ENCODE measurements at regions not wholly inside any gene's neighbourhood (a gene's known extent, or its start where the extent isn't known, plus 50 kb on each side); places are given as distances from the start of the nearest gene placed in this dataset.

DNA sequence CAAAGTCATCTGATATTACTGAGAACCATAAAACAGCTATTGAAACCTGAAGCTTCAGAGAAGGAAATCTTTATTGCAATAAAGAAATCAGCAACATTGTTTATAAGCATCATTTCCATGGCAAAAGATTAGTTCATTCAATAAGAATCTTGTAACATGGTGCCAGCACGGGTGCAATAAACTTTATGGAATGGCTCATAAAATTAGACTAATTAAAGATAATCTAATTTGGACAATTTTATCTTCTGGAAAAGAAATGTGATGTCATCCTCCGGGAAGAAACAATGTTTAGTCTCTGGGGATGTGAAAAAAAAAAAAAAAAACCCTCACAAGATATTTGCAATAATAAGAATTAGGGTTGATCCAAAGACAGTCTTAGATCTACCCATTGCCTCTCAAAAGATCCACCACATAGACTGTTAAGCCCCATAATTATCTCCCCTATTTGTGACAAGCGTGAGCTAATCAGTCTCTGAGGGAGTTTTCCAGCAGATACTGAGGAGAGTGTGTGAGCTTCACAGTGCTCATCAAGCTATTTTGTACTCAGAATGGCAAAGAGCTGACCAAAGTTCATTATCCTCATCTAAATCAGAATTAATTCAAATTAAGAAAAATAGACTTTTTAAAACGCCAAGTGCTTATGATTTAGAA is 297.0 kb upstream of the EDNRB start:
- no peaks in the 10 kb centered on the region for H3K36me3 Mint-ChIP-seq
- H3K27ac Mint-ChIP-seq: no peak overlapping the region
- no peaks in the 10 kb centered on the region for H3K9me3 Mint-ChIP-seq
- DNase-seq (ENCODE audit: low spot score in 2 of 2): no peak
- ATAC-seq: no peak

- no peaks in the 10 kb centered on the region for H3K36me3 Mint-ChIP-seq
These were observed 282.8 kb upstream of the EDNRB start for GRCh38 chr13:78201411-78201810.

GRCh38 chr13:78198821-78199220 is 280.2 kb upstream of the EDNRB start:
- Mint-ChIP-seq H3K9me3 (no peaks in the 10 kb centered on the region), H3K27ac (no peak overlapping the region), H3K36me3 (no peaks in the 10 kb centered on the region)
- DNase-seq (ENCODE audit: low spot score in 2 of 2) (no peak), ATAC-seq (no peak)

More at GRCh38 chr13:78201411-78201810, 282.8 kb upstream of the EDNRB start:
- Mint-ChIP-seq H3K9me3 (no peaks in the 10 kb centered on the region), H3K27ac (no peak overlapping the region)
- ATAC-seq (no peak), DNase-seq (ENCODE audit: low spot score in 2 of 2) (no peak)

DNA sequence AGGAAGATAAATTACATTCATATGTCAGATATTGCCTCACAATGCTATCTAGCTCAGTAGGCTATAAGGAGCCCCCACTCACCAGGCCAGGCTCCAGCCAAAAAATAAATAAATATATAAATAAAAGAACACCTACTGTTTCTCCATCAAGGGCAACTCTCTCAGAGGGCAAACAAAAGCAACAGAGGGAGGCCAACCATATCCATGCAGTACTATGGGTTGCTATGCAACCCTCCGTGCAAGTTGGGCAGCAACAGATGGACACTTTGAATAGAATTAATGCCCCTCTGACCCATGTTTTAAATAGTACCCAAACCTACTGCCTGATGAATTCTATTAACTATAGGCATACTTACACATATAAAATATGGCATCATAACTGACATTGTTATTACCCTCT is 279.8 kb upstream of the EDNRB start:
- Mint-ChIP-seq H3K9me3 (no peaks in the 10 kb centered on the region), H3K36me3 (no peaks in the 10 kb centered on the region), H3K27ac (no peak overlapping the region)
- DNase-seq (ENCODE audit: low spot score in 2 of 2): no peak
- ATAC-seq: no peak

DNA sequence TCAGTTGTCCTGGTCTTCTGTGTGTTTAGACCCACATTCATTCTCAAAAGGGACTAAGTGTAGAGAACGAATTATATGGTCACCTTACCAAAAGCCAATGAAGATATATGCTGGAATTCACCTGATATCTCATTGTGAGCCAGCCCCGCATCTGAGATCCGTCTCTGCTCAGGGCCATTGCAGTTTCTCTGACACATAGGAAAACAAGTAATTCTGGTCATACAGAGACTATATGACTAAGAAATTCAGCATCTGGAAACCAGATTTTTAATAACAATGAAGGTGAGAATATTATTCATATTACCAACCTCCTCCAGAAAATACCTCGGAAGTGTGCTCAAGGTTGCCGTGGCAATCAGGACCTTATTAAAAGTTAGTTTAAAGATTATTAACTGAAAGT is 278.6 kb upstream of the EDNRB start:
- ATAC-seq (no peak), DNase-seq (ENCODE audit: low spot score in 2 of 2) (no peak)
- H3K9me3 Mint-ChIP-seq: no peaks in the 10 kb centered on the region

DNA sequence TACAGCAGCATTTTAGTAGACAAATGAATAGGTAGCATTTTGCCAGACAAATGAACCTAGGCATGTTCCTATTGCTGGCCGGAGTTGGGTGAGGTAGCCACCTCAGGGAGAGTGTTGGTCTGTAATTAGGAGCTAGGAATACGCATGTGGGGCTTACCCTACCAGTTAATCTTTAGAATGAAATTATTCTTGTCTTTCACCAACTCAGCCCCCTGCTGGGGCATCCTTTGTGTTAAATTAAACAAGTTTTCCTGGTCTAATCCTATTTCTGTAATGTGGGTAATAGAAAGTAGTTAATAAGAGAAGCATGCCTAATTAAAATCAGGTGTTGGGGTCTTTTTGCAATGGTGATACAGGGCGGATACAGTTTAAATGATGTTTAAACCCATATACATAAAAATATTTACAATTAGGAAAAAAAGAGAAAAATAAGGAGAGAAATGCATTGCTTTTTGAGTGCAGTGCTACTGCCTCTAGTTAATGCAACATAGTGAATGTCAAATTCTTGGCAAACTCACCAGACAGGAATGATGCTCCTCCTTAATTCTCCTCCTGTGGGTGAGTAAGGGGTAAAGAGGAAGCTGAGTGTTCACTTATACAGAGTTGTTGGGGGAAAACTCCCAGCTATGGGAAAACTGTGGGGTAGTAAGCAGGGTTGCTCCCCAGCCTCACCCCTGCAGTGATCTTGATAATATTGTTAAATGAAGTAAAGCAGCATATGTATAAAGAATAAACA is 276.4 kb upstream of the EDNRB start:
- DNase-seq (ENCODE audit: low spot score in 2 of 2): no peak

More for the DNA sequence above, 278.6 kb upstream of the EDNRB start:
- Mint-ChIP-seq H3K27ac (no peak overlapping the region), H3K36me3 (no peaks in the 10 kb centered on the region)

DNA sequence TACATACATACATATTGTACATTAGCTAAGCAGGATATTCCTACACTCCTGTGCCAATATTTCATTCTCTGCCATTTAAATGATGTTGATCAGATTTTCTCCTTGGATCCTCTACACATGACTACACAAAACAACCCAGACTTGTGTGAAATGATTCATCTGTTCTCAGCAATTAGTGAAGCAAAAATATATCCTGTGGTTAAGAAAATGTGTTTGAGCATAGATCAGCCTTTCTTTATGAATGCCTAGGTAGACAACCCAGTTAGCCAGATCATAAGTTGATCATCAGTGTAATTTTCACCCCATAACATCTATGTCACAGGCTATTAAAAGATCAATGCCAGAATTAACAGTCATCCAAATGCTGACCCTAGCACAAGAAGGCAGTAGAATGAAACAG is 275.2 kb upstream of the EDNRB start:
- no peak for ATAC-seq
- Mint-ChIP-seq H3K27ac (no peak overlapping the region), H3K9me3 (no peaks in the 10 kb centered on the region), H3K36me3 (no peaks in the 10 kb centered on the region)
- DNase-seq (ENCODE audit: low spot score in 2 of 2): no peak

More for the DNA sequence above, 276.4 kb upstream of the EDNRB start:
- no peak for ATAC-seq
- Mint-ChIP-seq H3K9me3 (no peaks in the 10 kb centered on the region), H3K27ac (no peak overlapping the region), H3K36me3 (no peaks in the 10 kb centered on the region)

DNA sequence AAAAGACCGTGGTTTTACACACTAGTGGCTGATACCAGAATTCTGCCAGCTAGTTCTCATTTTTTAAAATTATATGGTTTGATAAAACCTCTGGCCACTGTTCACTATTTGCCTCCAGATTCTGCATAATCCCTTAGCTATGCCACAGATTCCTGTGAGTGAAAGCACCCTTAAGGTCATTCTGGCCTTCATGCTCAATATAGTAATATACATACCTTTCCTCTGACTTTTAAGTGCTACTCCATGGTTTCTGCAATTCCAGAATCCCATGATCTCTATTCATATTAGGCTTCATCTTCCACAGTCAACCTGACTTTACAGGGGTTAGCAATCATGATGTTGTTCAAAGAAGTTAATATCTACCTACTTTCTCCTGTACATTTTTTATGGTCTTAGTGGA is 274.1 kb upstream of the EDNRB start:
- DNase-seq (ENCODE audit: low spot score in 2 of 2) (no peak), ATAC-seq (no peak)
- no peak overlapping the region for H3K27ac Mint-ChIP-seq
- no peaks in the 10 kb centered on the region for H3K36me3 Mint-ChIP-seq
- no peaks in the 10 kb centered on the region for H3K9me3 Mint-ChIP-seq

- Mint-ChIP-seq H3K27ac (no peak overlapping the region), H3K36me3 (no peaks in the 10 kb centered on the region), H3K9me3 (peaks cover 0 to 10% of the 10 kb centered on the region in 2 donors)
- ATAC-seq (no peak), DNase-seq (ENCODE audit: low spot score in 2 of 2) (no peak)
These were observed 271.7 kb upstream of the EDNRB start for GRCh38 chr13:78190296-78190695.

- Mint-ChIP-seq H3K27ac (no peak overlapping the region), H3K36me3 (no peaks in the 10 kb centered on the region), H3K9me3 (peaks cover 0 to 10% of the 10 kb centered on the region in 2 donors)
- no peak for ATAC-seq
- DNase-seq (ENCODE audit: low spot score in 2 of 2): no peak
These were observed 269.1 kb upstream of the EDNRB start for GRCh38 chr13:78187781-78188180.

GRCh38 chr13:78185700-78186099 is 267.1 kb upstream of the EDNRB start:
- no peak for ATAC-seq

GRCh38 chr13:78183732-78184131 is 265.1 kb upstream of the EDNRB start:
- no peak for ATAC-seq
- no peak for DNase-seq (ENCODE audit: low spot score in 2 of 2)
- H3K36me3 Mint-ChIP-seq: no peaks in the 10 kb centered on the region
- H3K9me3 Mint-ChIP-seq: peaks cover 0 to 10% of the 10 kb centered on the region in 2 donors
- H3K27ac Mint-ChIP-seq: no peak overlapping the region

More at GRCh38 chr13:78185700-78186099, 267.1 kb upstream of the EDNRB start:
- Mint-ChIP-seq H3K36me3 (no peaks in the 10 kb centered on the region), H3K27ac (no peak overlapping the region), H3K9me3 (peaks cover 0 to 10% of the 10 kb centered on the region in 2 donors)
- no peak for DNase-seq (ENCODE audit: low spot score in 2 of 2)

DNA sequence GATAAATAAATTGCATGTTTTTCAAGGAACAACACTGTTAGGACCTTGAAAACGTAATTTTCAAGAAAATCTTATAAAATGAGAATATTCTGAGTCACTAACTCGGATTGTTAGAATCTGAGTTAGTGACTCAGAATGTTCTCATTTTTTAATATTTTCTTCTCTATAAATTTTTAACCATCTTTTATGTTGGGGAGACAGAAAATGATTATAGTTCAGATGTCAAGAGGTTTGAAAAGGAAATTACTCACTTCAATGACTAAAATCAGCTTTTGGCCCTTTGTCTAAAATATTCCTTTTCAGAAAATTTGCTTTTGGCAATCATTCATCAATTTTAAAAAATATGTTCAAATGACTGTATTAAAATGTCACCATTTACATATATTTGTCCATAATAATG is 264.2 kb upstream of the EDNRB start:
- no peaks in the 10 kb centered on the region for H3K36me3 Mint-ChIP-seq
- ATAC-seq (no peak), DNase-seq (ENCODE audit: low spot score in 2 of 2) (no peak)
- H3K9me3 Mint-ChIP-seq: peaks cover 0 to 10% of the 10 kb centered on the region in 2 donors
- H3K27ac Mint-ChIP-seq: no peak overlapping the region

GRCh38 chr13:78177306-78177705 is 258.7 kb upstream of the EDNRB start:
- DNase-seq (ENCODE audit: low spot score in 2 of 2): no peak
- no peak for ATAC-seq
- Mint-ChIP-seq H3K27ac (no peak overlapping the region), H3K9me3 (no peaks in the 10 kb centered on the region), H3K36me3 (no peaks in the 10 kb centered on the region)

- Mint-ChIP-seq H3K27ac (no peak overlapping the region), H3K9me3 (no peaks in the 10 kb centered on the region), H3K36me3 (no peaks in the 10 kb centered on the region)
- ATAC-seq: no peak
- DNase-seq (ENCODE audit: low spot score in 2 of 2): no peak
These were observed 258.2 kb upstream of the EDNRB start for GRCh38 chr13:78176880-78177279.

- Mint-ChIP-seq H3K27ac (no peak overlapping the region), H3K9me3 (no peaks in the 10 kb centered on the region), H3K36me3 (peaks cover 0 to 8% of the 10 kb centered on the region in 2 donors)
- DNase-seq (ENCODE audit: low spot score in 2 of 2) (no peak), ATAC-seq (no peak)
These were observed 250.8 kb upstream of the EDNRB start for GRCh38 chr13:78169386-78169785.

GRCh38 chr13:78168981-78169380 is 250.3 kb upstream of the EDNRB start:
- DNase-seq (ENCODE audit: low spot score in 2 of 2): no peak
- no peaks in the 10 kb centered on the region for H3K9me3 Mint-ChIP-seq
- peaks cover 0 to 8% of the 10 kb centered on the region in 2 donors for H3K36me3 Mint-ChIP-seq
- H3K27ac Mint-ChIP-seq: no peak overlapping the region
- ATAC-seq: no peak

- no peaks in the 10 kb centered on the region for H3K36me3 Mint-ChIP-seq
- DNase-seq (ENCODE audit: low spot score in 2 of 2): no peak
- ATAC-seq: no peak
- no peak overlapping the region for H3K27ac Mint-ChIP-seq
- H3K9me3 Mint-ChIP-seq: no peaks in the 10 kb centered on the region
These were observed 242.6 kb upstream of the EDNRB start for GRCh38 chr13:78161266-78161665.

All from activated naive CD4-positive, alpha-beta T cell treated with anti-CD3 and anti-CD28 coated beads, Interleukin-2, amount 50 U/mL, for 72 hours (primary cell).